GM18502 (cell line): ENCODE measurements at regions not wholly inside any gene's neighbourhood (a gene's known extent, or its start where the extent isn't known, plus 50 kb on each side); places are given as distances from the start of the nearest gene placed in this dataset.
"Not testable (repeated sequence)": the region's sequence is repeated elsewhere in the genome, so short reads cannot be mapped to it uniquely, and the experiment has no call there.

Experiments used
- ATAC-seq: cut with Tn5 transposase; IDR thresholded peaks from one replicate; pipeline ENCODE4 v1.9.1; 2021; ENCODE audit warnings: mild to moderate bottlenecking; ENCODE audit not compliant: unreplicated experiment, poor library complexity

DNA sequence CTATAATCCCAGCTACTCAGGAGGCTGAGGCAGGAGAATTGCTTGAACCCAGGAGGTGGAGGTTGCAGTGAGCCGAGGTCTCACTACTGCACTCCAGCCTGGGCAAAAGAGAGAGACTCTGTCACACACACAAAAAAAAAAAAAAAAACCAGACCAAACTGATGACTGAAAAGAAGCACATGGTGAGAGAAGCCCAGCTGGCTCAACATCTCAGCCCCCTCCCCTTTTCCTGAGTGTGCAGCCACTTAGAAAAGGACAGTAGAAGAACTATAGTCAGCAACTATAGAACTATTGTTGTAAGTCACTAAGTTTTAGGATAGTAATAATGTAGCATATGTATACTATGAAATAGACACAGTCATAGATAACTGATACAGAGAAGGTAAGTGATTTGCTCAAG lies 87.2 kb upstream of the RALGPS2 start:
- ATAC-seq = no peak

GRCh38 chr1:178639326-178639725 lies 85.7 kb upstream of the RALGPS2 start:
- no peak for ATAC-seq

GRCh38 chr1:178642282-178642681 lies 82.8 kb upstream of the RALGPS2 start:
- ATAC-seq = no peak

DNA sequence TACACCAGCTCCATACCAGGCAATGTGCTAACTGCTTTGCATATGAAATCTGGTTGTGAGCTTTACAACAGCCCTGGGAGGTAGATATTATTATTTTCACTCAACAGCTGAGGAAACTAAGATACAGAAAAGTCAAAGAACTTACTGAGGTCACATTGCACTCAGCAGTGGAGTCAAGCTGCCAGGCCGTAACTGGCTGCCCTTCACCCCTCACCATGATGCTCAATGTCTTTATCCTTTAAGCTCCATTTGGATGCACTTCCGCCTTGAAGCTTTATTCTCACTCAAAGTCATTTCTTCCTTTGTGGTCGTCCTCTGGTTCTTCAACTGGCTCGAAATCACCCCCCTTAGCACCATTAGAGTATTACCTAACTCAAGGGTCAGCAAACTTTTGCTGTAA lies 81.7 kb upstream of the RALGPS2 start:
- no peak for ATAC-seq

DNA sequence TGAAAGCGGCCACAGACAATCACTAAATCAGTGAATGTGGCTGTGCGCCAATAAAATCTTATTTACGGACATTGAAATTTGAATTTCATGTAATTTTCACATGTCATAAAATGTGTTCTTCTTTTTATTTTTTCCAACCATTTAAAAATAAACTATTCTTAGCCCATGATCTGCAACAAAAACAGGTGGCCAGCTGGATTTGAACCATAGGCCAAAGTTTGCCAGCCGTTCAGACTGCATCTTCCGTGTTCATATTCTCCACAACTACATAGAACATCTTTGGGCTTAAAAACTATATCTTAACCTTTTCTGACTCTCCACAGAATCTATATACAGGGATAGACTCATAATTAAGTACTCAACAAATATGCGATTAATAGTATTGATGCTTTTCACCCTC lies 81.2 kb upstream of the RALGPS2 start:
- no peak for ATAC-seq

GRCh38 chr1:178644308-178645120 lies 80.5 kb upstream of the RALGPS2 start:
- ATAC-seq = no peak

DNA sequence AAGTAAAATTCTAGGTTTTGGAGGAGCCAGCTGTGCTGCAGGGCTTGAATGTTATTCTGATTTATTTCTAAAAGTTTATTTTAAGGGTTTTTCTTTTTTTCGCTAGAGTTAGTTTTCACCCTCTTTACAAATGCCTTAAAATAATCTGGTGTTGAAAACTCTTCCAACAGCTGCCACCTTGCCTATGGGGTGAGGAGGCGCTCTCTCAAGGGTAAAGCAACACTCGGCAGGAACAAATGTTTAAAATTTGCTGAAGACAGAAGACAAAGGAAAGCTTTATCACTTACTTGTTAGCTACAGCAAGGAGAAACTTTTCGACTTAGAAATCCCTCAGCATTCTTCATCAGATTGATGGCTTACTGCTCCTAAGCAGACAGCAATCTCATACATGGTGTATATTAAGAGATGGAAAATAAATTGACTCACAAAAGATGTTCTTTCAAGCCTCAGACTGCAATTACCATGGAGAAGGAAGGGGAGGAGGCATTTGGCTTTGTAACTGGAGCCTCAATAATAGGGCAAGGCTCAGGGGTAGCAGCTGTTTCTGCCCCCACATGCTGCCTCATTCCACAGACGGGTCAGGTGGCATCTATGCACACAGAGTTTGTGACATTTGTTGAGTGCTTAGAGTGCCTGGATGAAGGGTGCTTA lies 79.8 kb upstream of the RALGPS2 start:
- no peak for ATAC-seq

DNA sequence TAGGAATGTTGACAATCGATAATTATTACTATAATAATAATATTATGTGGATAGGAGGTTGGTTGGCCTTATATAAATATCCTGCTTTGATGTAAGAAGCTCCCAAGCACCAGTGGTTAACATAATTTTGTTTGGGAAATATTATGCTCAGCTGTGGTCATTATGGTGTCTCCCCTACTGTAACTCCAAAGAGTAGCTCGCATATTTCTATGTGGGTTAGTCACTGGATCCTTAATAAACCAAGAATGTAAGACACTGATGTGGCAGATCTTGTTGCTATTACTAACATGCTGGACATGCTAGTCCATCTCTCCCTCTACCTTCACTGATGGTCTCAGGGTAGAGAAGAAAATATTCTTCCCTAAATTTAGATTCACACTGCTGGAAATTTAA lies 79.2 kb upstream of the RALGPS2 start:
- ATAC-seq = no peak

GRCh38 chr1:178646821-178647220 lies 78.2 kb upstream of the RALGPS2 start:
- ATAC-seq = no peak

GRCh38 chr1:178648151-178648550 lies 76.9 kb upstream of the RALGPS2 start:
- ATAC-seq = no peak

GRCh38 chr1:178649582-178650350 lies 75.3 kb upstream of the RALGPS2 start:
- no peak for ATAC-seq

GRCh38 chr1:178650934-178651511 lies 74.0 kb upstream of the RALGPS2 start:
- no peak for ATAC-seq

- ATAC-seq = no peak
Observed at GRCh38 chr1:178651742-178652141, 73.3 kb upstream of the RALGPS2 start.

GRCh38 chr1:178652506-178653490 lies 72.2 kb upstream of the RALGPS2 start:
- no peak for ATAC-seq

GRCh38 chr1:178659789-178660208 lies 65.2 kb upstream of the RALGPS2 start:
- peak; percentile 73 for ATAC-seq

DNA sequence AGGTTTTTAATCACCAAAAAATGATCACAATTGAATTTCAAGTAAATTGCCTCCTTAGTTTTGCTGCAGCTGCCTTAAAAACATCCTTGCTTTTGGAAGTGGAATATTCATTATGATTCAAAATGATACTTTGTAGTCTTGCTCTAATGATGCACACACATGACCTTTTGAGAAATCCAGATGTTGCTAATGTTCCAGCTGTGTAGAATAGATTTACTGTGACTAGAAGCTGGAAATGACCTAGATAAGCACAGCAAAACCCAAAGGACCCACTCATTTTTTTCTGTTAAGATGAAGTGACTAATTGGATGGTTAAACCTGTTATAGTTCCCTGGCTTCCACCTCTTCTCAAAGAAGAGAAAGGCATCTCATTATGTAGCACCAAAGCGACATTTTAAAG lies 64.6 kb upstream of the RALGPS2 start:
- no peak for ATAC-seq

DNA sequence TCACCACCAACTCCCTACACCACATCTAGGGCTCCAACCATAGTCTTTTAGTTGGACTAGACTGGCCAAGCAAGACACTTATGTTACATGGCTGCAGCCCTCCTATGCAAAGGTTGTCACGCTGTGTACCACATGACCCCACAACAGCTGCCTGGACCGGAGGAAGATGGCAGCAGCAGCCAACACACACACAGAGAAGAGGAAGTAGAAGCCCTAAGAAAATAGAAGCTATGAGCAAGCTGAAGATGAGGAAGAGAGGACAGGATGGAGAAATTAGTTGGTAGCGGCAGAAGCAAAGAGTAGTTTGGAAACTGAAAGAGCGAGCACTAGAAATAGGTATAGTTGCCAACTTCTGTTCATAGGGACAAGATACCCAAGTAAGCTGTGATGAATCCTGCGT lies 60.8 kb upstream of the RALGPS2 start:
- ATAC-seq = peak; percentile 84

GRCh38 chr1:178665579-178665978 lies 59.5 kb upstream of the RALGPS2 start:
- ATAC-seq = no peak

DNA sequence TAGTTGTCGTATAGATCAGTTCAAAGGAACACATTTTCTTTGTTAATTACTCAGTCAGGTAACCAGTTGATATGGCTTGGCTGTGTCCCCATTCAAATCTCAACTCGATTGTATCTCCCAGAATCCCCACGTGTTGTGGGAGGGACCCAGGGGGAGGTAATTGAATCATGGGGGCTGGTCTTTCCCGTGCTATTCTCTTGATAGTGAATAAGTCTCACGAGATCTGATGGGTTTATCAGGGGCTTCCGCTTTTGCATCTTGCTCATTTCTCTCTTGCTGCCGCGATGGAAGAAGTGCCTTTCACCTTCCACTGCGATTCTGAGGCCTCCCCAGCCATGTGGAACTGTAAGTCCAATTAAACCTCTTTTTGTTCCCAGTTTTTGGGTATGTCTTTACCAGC lies 58.2 kb upstream of the RALGPS2 start:
- ATAC-seq = not testable (repeated sequence)

DNA sequence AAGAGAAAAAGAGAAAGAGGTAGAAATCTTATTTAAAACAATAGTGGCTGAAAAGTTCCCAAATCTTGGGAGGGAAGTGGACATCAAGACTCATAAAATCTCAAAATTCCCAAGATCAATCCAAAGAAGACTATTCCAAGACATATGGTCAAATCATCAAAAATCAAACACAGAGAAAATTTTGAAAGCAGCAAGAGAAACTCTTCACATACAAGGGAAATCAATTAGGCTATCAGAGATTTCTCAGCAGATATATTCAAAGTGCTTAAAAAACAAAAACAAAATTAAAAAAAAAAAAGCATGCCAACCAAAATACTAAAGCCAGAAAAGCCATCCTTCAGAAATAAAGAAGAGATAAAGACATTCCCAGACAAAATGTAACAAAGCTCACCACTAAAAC lies 52.6 kb upstream of the RALGPS2 start:
- ATAC-seq = no peak
